Inferior parietal cortex (tissue), 1 donor: ENCODE measurements at regions not wholly inside any gene's neighbourhood (a gene's known extent, or its start where the extent isn't known, plus 50 kb on each side); places are given as distances from the start of the nearest gene placed in this dataset.
"Not testable (repeated sequence)": the region's sequence is repeated elsewhere in the genome, so short reads cannot be mapped to it uniquely, and the experiment has no call there.

Experiments used
- DNase-seq: peaks from one replicate; pipeline ENCODE4 v3.0.0-alpha.2; 2016; ENCODE audit errors: extremely low spot score

DNA sequence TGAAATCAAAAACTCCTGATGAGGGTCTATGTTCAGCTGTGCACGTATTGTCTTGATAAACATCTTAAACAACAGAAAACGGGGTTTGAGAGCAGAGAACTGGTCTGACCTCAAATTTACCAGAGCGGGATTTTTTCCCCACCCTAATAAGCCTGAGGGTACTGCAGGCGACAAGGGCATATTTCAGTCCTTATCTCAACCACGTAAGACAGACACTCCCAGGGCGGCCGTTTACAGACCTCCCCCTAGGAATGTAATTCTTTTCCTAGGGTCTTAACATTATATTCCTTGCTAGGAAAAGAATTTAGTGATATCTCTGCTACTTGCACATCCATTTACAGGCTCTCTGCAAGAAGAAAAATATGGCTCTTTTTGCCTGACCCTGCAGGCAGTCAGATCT is 1546.6 kb downstream of the FAM181B start:
- not testable (repeated sequence) for DNase-seq

DNA sequence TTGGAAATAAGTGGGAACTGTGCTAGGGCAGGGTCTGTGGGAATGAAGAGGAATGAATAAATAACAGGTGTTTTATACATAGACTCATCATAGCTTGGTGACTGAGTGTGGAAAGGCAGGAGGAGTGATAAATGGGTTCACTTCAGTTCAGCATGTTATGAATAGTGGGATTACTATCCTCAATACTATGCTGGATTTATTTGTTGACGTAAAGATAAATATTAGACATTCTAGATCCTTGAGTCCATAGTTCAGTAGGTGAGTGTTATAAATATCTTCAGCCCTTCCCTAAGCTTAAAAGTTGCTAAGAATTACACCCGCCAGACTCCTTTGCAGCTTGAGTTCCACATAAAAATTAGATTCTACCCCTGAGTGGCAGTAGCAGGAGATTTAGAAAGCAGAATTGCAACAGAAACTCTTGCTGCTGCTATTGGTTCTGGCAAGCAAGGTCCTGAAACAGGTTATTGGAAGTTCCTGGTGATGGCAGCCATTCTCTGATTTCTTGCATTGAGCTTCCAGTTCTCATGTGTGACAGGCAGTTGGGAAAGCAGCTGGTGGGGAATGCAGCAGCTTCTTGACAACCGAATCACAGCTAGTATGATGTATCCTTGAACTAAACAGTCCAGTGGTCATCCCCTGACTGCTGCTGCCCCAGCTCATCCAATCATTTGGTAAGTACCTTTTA is 1558.9 kb downstream of the FAM181B start:
- no peak for DNase-seq

DNA sequence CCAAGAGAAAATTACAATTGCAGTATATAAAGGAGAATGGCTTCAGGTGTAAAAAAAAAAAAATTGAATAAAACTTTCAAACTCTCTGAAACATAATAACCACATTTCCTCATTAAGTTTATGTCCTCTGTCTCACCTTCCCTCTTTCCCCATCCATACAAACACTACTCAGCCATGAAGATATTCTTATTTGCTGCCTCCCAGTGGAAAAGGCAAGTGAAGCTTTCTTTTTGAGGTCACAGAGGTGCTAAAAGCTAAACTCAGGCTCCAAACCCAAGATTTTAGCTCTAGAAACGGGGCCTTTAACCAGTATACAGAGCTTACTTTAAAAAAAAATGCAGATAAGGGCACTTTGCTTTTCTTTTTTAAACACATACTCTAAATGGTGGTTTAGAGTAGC is 1568.5 kb downstream of the FAM181B start:
- no peak for DNase-seq

DNA sequence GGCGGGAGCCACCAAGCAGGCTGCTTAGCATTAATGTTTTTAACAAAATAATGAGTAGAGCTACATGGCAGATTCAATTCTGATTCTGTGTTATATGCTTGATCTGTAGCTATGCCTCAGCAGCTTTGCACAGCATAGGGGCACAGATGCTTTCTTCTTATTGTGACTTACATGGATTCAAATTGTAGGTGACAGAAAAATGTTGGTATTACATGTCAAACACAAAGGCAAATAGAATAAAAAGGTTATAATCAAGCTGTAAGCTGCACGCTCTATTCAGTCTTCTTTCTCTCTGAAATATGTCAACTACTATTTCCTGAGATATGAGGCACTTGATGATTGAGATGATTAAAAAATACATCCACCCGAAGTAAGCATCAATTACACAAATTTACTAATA is 1573.8 kb downstream of the FAM181B start:
- DNase-seq, result no peak

DNA sequence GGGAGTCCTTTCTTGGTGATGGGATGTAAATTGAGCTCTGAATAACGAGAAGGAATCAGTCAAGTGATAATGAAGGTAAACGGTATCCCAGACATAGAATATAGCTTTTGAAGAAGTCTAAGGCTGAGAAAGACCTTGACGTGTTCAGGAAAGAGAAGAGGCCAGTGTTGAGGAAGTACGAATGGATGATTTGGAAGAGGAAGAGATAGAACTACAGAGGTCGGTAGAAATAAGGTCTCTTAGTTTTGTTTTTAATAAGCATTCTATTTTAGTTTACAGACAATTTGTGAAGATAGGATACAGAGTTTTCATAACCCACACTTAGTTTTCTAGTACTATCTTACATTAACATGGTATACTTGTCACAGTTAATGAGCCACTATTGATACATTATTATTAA is 1598.1 kb downstream of the FAM181B start:
- DNase-seq, result no peak

DNA sequence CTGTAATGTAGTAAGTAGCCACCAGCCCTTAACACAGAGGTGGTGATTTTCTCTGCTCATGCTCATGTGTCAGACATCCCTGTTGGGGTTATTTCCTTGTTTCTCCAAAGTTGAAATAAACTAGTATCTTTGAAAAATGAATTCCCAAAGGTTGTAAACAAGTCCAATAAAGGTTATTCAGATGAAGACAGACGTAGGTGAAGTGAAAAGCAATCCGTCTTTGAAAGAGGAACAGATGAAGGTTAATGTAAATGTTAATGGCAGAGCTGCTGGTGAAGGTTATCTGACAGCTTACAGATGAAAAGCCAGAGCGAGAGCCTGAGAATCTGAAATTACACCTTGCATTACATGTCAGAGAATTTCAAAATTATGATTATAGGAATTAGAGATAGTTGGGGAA is 1604.0 kb downstream of the FAM181B start:
- DNase-seq, result no peak

DNA sequence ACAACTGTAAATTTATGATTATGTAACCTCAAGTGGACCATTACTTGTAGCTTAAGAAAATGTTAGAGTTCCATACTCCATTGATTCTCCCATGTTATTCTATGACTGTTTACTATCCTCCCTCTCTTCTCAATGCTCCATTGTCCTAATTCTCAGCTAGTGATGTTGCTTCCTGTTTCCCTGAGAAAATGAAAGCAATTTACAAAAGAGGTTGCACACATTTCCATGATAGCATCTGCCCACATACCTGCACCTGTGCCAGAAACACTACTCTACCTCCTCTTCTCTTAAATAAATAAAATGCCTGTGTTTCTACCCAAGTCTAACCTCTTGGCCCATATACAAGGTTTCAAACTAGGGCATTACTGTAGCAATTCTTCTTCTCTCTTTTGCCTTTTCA is 1620.9 kb downstream of the FAM181B start:
- DNase-seq, result no peak

DNA sequence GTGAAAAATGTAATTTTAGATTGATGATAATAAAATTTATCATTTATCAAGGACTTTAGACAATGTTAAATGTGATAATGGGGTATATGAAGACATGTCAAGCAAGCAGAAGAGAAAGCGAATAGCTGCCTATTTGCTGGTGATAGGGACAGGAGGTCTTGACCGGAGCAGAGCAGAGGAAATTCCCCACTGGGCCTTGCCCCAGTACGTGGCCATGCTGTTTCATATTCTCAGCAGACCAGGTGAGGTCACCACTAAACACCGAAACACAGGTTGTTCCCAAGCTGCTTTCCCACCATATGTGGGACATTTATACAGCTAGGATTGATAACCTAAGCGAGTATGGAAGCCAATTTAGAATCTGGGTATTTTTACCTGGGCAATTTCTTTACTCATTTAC is 1629.6 kb downstream of the FAM181B start:
- DNase-seq, result no peak

DNA sequence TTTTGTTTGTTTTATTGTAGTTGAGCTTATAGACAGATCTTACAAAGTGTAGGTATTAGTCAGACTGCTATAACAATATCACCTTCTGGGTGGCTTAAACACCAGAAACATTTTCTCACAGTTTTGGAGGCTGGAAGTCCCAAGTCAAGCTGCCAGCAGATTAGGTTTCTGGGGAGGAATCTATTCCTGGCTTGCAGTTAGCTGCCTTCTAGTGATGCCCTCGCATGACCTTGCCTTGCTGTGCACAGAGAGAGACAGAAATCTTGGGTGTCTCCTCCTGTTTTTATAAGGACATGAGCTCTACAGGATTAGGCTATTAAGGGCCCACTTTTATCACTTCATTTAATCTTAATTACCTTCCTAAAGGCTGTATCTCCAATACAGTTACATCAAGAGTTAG is 1635.2 kb downstream of the FAM181B start:
- no peak for DNase-seq

DNA sequence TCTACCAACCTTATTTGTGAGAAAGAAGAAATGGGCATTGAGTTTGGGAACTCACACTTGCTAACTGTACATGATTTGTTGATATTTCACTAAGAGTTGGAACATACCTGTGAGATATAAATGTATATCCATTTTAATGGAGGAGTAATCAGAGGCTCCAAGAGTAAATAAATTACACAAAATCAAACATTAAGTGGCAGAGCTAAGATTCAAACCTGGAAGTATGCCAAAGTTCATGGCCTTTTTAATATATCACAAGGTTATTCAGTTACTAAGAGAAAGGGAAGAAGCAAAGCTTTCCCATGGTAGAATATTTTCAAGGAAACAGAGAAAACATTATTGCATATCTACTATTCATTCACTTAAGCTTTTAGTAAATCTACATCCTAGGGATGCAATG is 1641.1 kb downstream of the FAM181B start:
- no peak for DNase-seq

DNA sequence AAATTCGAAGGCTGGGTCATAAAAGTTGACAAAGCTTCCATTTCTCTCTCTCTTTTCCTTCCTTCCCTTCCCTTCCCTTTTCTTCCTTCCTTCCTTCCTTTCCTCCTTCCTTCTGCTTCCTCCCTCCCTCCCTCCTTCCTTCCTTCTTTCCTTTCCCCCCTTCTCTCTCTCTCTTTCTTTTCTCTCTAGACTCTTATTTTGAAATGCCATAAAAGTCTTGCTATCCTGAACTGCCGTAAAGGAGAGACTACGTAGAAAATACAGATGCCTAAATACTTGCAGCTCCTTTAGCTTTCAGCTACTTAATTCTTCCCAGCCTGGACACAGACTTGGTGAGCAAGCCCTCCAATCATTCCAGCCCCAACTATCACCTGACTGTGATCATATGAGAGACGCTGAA is 1644.4 kb downstream of the FAM181B start:
- no peak for DNase-seq

DNA sequence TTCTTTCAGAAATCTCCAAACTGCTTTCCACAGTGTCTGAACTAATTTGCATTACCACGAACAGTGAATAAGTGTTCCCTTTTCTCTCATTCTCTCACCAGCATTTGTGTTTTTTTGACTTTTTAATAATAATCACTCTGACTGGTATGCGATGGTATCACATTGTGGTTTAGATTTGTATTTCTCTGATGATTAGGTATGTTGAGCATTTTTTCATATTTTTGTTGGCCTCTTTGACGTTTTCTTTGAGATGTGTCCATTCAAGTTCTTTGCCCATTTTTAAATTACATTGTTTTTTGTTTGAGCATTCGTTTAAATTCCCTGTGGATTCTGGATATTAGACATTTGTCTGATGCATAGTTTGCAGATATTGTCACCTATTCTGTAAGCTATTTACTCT is 1639.6 kb upstream of the TENM4 start:
- no peak for DNase-seq

DNA sequence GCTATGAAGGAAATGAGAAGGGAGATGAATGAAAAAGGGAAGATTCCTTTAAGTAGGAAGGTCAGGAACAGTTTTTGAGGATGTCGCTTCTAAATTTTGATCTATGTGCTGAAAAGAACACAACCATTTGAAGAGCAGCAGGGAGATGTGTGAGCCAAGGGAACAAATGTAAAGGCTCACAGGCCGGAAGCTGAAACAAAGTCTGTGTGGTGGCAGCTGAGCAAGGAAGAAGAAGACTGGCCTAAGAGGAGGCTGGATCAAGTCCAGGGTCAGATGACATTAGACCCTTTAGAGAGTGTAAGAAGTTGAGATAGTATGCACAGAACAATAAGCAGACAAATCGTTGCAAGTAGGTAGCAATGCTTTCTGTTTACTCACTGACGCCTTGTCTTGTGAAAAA is 1631.4 kb upstream of the TENM4 start:
- DNase-seq, result no peak

DNA sequence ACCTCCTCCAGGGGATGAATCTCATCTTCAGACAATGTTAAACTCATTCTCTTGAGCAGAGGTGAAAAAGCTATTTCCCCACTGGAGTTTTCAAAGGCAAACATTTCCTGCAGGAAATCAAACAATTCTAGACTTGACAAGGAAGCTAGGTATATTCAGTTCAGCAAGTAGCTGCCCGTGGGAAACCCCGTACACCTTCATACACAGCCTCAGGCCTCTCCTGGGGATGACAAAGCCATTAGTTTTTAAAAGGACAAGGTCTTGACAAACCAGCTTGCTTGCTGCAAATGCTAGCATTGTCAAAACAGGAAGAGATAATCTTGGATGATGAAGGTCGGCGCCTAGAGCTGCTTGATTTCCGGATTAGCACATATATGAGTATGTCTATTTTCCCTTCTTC is 1630.8 kb upstream of the TENM4 start:
- DNase-seq, result no peak

DNA sequence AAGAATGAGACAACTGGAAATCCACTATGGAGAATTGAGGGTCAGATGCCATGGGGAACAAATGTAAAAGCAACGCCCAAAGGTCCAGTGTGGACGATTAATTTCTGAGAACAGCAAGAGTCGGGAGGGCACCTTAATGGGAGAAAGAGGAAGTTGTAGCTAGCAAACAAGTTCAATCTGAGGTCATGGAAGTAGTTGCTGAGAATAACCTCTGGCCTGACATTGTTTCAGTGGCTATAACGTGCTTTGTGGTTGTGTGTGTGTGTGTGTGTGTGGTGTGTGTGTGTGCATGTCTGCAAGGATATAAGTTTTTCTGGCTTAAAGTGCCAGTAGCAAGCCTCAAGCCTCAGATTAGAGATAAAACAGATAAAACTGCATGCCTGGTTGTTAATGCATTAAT is 1630.1 kb upstream of the TENM4 start:
- DNase-seq, result no peak

DNA sequence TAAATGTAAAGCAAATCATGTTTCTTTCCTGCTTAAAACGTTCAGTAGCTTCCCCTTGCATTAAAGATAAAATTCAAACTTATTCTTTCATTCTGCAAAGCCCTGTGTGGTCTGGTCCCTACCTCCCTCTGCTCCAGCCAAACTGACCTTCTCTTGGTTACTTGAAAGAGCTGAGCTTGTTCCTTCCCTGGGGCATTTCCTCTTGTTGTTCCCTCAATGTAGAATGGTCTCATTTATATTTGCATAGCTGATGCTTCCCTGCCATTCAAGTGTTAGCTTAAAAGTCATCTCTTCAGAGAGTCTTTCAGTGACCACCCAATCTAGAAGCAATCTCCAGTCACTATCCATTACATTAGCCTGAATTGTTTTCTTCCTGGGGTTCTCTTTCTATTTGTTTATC is 1618.5 kb upstream of the TENM4 start:
- no peak for DNase-seq

DNA sequence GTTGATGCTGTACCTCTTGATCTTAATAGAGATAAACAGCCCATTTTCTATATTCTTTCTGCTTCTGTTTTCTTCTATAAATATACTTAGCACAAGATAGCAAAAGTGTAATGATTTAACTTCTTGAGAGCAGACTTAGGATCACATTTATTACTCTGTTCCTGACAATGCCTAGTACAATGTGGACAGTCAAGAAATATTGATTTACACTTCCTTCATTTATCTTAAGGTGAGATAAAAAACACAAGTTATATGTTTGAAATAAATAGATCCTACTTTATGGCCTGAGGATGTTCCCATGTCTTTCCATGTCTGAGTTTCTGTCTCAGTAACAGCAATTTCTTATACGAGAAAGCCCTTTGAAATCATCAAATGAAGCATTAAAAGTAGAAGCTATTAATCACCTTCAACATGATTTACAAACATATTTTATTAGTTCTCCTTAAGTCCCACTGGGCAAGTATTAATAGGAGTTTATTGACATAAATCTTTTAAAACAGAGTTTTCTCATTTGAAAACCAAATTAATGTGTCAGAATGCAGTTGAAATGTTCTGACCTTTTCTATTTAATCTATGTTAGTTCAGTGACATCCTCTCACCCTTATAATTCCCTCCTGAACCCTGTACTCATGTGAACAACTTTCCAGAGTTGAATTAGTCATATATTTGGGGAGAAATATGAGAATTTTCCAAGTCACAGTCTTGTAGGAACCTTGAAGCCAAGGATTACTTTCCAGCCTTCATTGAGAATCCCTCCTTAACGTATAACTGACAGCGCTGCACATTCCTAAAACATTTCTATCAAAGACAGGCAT is 1611.7 kb upstream of the TENM4 start:
- no peak for DNase-seq

DNA sequence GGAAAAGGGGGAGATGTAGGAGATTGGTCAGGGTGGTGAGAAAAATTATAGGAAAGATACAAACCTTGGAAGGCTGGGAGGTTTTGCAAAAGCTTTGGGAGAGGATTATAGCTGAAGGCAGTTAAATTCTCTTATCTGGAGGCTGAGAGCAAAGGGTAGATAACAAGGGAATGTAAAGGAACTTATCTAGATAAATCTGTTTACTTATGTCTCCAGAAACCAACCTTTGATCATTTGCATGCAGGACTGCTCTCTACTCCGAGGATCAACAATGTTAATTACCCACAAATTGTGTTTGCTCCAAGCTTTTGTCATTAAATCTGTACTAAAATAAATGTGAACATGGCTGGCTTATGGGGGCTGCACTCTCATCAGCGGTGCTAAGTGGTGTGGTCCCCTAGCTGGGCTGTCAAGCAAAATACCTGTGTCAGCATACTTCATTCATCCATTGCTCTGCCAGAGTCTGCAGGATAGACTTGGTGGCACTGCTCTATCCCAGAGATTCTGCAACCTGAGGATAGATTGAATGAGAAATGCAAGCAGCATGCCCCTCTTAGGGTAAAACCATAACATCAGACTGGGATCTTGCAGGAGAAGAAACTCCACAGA is 1599.2 kb upstream of the TENM4 start:
- no peak for DNase-seq

DNA sequence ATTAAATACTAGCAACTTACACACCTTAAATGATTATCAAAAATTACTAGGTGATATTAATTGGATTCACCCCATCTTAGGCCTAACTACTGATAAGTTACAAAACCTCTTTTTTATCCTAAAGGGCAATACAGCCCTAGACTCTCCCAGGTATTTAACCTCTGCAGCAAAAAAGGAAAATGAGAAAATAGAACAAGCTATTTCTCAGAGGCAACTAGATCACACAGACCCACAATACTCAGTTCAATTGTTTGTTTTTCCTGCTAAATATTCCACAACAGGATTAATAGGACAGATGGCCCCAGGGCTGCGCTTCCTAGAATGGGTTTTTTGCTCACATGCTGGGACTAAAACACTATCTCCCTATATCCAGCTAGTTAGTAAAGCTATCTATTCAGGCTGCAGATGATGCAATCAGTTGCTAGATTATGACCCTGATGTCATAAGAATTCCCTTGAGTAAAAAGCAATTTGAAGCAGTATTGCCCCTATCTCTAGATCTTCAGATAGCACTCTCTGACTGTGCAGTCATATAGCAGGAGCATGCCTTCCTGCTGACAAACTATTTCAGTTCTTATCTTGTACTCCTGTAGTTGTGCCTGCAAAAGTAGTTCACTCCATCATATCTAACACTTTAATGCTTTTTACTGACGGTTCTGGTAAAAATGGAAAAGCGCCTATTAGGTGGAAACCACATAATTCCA is 1595.5 kb upstream of the TENM4 start:
- DNase-seq, result no peak

DNA sequence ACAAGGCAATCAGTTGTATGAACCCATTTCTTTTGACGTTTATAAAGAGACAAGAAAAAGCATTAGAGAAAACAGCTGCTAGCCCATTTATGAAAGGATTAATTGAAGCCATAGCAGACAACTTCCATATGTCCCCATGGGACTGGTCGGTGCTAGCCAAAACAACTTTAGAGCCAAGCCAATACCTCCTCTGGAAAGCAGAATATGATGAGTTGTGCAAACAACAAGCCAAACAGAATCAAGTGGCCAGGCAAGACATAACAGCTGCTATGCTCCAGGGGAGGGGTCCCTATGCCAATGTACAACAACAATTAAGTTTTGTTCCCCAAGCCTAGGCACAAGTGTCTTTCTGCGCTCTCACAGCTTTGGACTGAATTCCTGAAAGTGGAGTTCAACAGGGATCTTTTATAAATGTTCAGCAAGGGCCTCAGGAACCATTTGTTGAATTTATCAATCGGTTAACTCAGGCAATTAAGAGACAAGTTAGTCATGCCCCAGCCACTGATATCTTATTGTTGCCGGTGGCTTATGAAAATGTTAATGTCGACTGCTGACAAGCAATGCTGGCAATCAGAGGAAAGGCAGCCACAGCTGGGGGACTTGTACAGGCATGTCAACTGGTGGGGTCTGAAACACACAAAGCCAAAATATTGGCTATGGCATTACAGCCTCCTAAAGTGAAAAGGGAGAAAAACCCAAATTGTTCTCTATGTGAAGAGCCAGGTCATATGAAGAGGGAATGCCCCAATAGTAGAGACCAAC is 1593.1 kb upstream of the TENM4 start:
- no peak for DNase-seq

DNA sequence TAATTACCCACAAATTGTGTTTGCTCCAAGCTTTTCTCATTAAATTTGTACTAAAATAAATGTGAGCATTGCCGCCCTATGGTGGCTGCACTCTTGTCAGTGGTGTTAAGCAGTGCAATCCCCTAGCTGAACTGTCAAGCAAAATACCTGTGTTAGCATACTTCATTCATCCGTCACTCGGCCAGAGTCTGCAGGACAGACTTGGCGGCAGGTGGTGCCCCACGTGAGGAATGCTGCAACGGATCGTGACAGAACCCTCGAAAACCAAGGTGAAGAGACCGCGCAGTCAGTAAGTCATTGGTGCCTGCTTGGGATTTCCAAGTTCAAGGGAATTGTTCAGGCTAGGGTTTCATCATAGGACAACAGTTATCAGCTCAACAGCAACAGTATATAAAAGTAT is 1592.1 kb upstream of the TENM4 start:
- no peak for DNase-seq

DNA sequence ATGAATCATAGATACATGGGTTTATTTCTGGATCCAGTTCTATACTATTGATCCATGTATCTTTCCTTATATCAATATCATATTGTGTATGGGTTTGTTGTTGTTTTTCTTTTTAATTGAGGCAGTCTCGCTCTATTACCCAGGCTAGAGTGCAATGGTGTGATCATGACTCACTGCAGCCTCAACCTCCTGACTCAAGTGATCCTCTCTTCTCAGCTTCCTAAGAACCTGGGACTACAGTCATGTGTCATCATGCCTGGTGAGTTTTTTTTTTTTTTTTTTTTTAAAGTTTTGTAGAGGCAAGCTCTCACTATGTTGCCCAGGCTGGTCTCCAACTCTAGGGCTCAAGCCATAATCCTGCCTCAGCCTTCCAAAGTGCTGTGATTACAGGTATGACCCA is 1589.4 kb upstream of the TENM4 start:
- no peak for DNase-seq
